Mammary epithelial cell (primary cell): ENCODE measurements at regions not wholly inside any gene's neighbourhood (a gene's known extent, or its start where the extent isn't known, plus 50 kb on each side); places are given as distances from the start of the nearest gene placed in this dataset.

Experiments
- EZH2 ChIP-seq: IDR thresholded peaks from 2 replicates; pipeline ENCODE4 v1.6.1; 2012; ENCODE audit warnings: low read length, inconsistent platforms, borderline replicate concordance
- TF ChIP-seq, protein P1 (sequence below), 2 donors: IDR thresholded peaks in 1 of 2; conservative IDR thresholded peaks in 1 of 2; 2 replicates each; pipeline ENCODE4 v1.5.1; 2011 to 2012; ENCODE audit warnings: inconsistent platforms in 2 of 2, low read length in 2 of 2, mild to moderate bottlenecking in 2 of 2, control low read depth in 1 of 2, low read depth in 1 of 2; ENCODE audit not compliant: insufficient read depth in 1 of 2; ENCODE audit errors: extremely low read depth in 1 of 2

DNA sequence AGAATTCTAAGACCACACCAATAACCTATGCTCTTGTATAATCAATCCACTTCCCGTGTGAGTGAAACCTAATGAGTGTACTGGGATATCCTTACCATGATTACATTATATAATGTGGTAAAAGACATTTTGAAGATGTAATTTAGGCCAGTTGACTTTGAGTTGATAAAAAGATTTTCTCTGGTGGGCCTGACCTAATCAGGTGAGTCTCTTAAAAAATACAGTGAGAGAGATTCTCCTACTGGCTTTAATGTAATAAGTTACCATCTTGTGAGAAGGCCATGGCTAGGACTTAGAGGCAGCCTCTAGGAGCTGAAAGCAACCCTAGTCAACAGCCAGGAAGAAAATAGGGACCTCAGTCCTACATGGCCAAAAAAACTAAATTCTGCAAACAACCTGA, 847.7 kb upstream of the HS3ST5 start:
- TF ChIP-seq, protein P1, sequence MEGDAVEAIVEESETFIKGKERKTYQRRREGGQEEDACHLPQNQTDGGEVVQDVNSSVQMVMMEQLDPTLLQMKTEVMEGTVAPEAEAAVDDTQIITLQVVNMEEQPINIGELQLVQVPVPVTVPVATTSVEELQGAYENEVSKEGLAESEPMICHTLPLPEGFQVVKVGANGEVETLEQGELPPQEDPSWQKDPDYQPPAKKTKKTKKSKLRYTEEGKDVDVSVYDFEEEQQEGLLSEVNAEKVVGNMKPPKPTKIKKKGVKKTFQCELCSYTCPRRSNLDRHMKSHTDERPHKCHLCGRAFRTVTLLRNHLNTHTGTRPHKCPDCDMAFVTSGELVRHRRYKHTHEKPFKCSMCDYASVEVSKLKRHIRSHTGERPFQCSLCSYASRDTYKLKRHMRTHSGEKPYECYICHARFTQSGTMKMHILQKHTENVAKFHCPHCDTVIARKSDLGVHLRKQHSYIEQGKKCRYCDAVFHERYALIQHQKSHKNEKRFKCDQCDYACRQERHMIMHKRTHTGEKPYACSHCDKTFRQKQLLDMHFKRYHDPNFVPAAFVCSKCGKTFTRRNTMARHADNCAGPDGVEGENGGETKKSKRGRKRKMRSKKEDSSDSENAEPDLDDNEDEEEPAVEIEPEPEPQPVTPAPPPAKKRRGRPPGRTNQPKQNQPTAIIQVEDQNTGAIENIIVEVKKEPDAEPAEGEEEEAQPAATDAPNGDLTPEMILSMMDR (conservative IDR thresholded peaks at IDR 0.05 in 1 of 2, IDR thresholded peaks at IDR 0.05 in 1 of 2; ENCODE audit: extremely low read depth in 1 of 2, insufficient read depth in 1 of 2, low read depth in 1 of 2, low read length in 2 of 2): no peak
- no peak for TF ChIP-seq EZH2
